Activated CD4-positive, alpha-beta memory T cell treated with anti-CD3 and anti-CD28 coated beads for 36 hours (primary cell): ENCODE measurements at regions not wholly inside any gene's neighbourhood (a gene's known extent, or its start where the extent isn't known, plus 50 kb on each side); places are given as distances from the start of the nearest gene placed in this dataset.
"Not testable (repeated sequence)": the region's sequence is repeated elsewhere in the genome, so short reads cannot be mapped to it uniquely, and the experiment has no call there.

Source experiments
- CTCF ChIA-PET: fragments of 350-600 bp; sonication (Branson Sonifier 250); formaldehyde crosslinking; loops from one replicate; lab custom pipeline; 2021; ENCODE audit warnings: antibody characterized with exemption, inconsistent platforms; lab: Charles Lee
- POLR2A ChIA-PET: fragments of 350-600 bp; sonication (Branson Sonifier 250); formaldehyde crosslinking; loops from one replicate; lab custom pipeline; 2021; ENCODE audit warnings: antibody characterized with exemption; lab: Charles Lee
- DNase-seq: peaks from one replicate; pipeline ENCODE4 v3.0.0-alpha.2; 2020
- H3K27ac Mint-ChIP-seq: one replicate; pipeline ENCODE4 v1.8.0; 2021; ENCODE audit warnings: mixed read lengths
- H3K27me3 Mint-ChIP-seq: one replicate; pipeline ENCODE4 v1.8.0; 2021; ENCODE audit warnings: mixed read lengths
- H3K36me3 Mint-ChIP-seq: one replicate; pipeline ENCODE4 v1.8.0; 2021; ENCODE audit warnings: mixed read lengths
- H3K4me1 Mint-ChIP-seq: one replicate; pipeline ENCODE4 v1.8.0; 2021; ENCODE audit warnings: low read depth, mixed read lengths
- H3K4me3 Mint-ChIP-seq: one replicate; pipeline ENCODE4 v1.8.0; 2021; ENCODE audit warnings: mild to moderate bottlenecking, mixed read lengths
- H3K9me3 Mint-ChIP-seq: one replicate; pipeline ENCODE4 v1.8.0; 2021; ENCODE audit warnings: mixed read lengths
- intact Hi-C: fragments of 100-400 bp; cut with micrococcal nuclease; formaldehyde crosslinking; loops from one replicate; pipeline ENCODE4 v1.15.1; 2023

GRCh38 chr7:26424319-26424718 is 132.7 kb downstream of the SNX10 start:
- intact Hi-C loops, result not testable (repeated sequence)

GRCh38 chr7:26425655-26426054 is 134.0 kb downstream of the SNX10 start:
- Mint-ChIP-seq H3K4me3 (no peak overlapping the region), H3K36me3 (no peaks in the 10 kb centered on the region), H3K9me3 (no peaks in the 10 kb centered on the region), H3K27ac (no peak overlapping the region), H3K27me3 (peaks cover 11% of the 10 kb centered on the region), H3K4me1 (no peaks in the 10 kb centered on the region)
- intact Hi-C loops, result no loop called here
- DNase-seq, result no peak
- POLR2A ChIA-PET, result no interaction called here
- CTCF ChIA-PET, result no interaction called here

More at GRCh38 chr7:26424319-26424718, 132.7 kb downstream of the SNX10 start:
- DNase-seq, H3K27me3 Mint-ChIP-seq, H3K4me3 Mint-ChIP-seq, H3K9me3 Mint-ChIP-seq, CTCF ChIA-PET, POLR2A ChIA-PET, H3K4me1 Mint-ChIP-seq, H3K27ac Mint-ChIP-seq, H3K36me3 Mint-ChIP-seq: not testable (repeated sequence)

GRCh38 chr7:26426096-26426495 is 134.4 kb downstream of the SNX10 start:
- Mint-ChIP-seq H3K4me3 (no peak overlapping the region), H3K27me3 (peaks cover 9% of the 10 kb centered on the region), H3K9me3 (no peaks in the 10 kb centered on the region), H3K27ac (no peak overlapping the region), H3K4me1 (no peaks in the 10 kb centered on the region), H3K36me3 (no peaks in the 10 kb centered on the region)
- DNase-seq, result no peak
- intact Hi-C loops, result no loop called here
- ChIA-PET CTCF (no interaction called here), POLR2A (no interaction called here)

GRCh38 chr7:26428571-26428970 is 136.9 kb downstream of the SNX10 start:
- no peak for DNase-seq
- POLR2A ChIA-PET, result no interaction called here
- Mint-ChIP-seq H3K9me3 (no peaks in the 10 kb centered on the region), H3K4me1 (no peaks in the 10 kb centered on the region), H3K36me3 (no peaks in the 10 kb centered on the region), H3K27ac (no peak overlapping the region), H3K27me3 (peaks cover 14% of the 10 kb centered on the region), H3K4me3 (no peak overlapping the region)
- CTCF ChIA-PET, result no interaction called here
- intact Hi-C loops, result no loop called here

GRCh38 chr7:26429168-26429567 is 137.5 kb downstream of the SNX10 start:
- no peaks in the 10 kb centered on the region for H3K9me3 Mint-ChIP-seq
- no peak overlapping the region for H3K27ac Mint-ChIP-seq
- H3K4me3 Mint-ChIP-seq, result no peak overlapping the region
- intact Hi-C loops, result no loop called here
- DNase-seq, result no peak
- peaks cover 18% of the 10 kb centered on the region for H3K27me3 Mint-ChIP-seq
- ChIA-PET CTCF (interaction anchor here (1.0 kb wide), 1 partner anchor 52 kb away, joined by 3 read pairs; no protein-coding TSS in a partner anchor), POLR2A (no interaction called here)
- H3K36me3 Mint-ChIP-seq, result no peaks in the 10 kb centered on the region
- H3K4me1 Mint-ChIP-seq, result no peaks in the 10 kb centered on the region

- intact Hi-C loops, result no loop called here
- Mint-ChIP-seq H3K27ac (no peak overlapping the region), H3K4me3 (no peak overlapping the region), H3K36me3 (no peaks in the 10 kb centered on the region), H3K27me3 (peaks cover 20% of the 10 kb centered on the region), H3K4me1 (no peaks in the 10 kb centered on the region), H3K9me3 (no peaks in the 10 kb centered on the region)
- DNase-seq, result no peak
- POLR2A ChIA-PET, result no interaction called here
- CTCF ChIA-PET, result no interaction called here
Observed at GRCh38 chr7:26434974-26435373, 143.3 kb downstream of the SNX10 start.

GRCh38 chr7:26437003-26437532 is 145.4 kb downstream of the SNX10 start:
- intact Hi-C loops, result no loop called here
- no peak overlapping the region for H3K4me3 Mint-ChIP-seq
- no peak overlapping the region for H3K27ac Mint-ChIP-seq
- no peak for DNase-seq
- CTCF ChIA-PET, result interaction anchor here (1.0 to 1.3 kb wide), 2 partner anchors 60 to 231 kb away, joined by 3 to 4 read pairs; no protein-coding TSS in a partner anchor
- no peaks in the 10 kb centered on the region for H3K36me3 Mint-ChIP-seq
- H3K9me3 Mint-ChIP-seq, result no peaks in the 10 kb centered on the region
- H3K27me3 Mint-ChIP-seq, result peaks cover 16% of the 10 kb centered on the region
- POLR2A ChIA-PET, result interaction anchor here (0.5 kb wide), 1 partner anchor 291 kb away, joined by 4 read pairs; no protein-coding TSS in a partner anchor
- no peaks in the 10 kb centered on the region for H3K4me1 Mint-ChIP-seq

- no peaks in the 10 kb centered on the region for H3K36me3 Mint-ChIP-seq
- H3K4me1 Mint-ChIP-seq, result no peaks in the 10 kb centered on the region
- no peaks in the 10 kb centered on the region for H3K9me3 Mint-ChIP-seq
- POLR2A ChIA-PET, result no interaction called here
- intact Hi-C loops, result no loop called here
- CTCF ChIA-PET, result interaction anchor here (1.0 to 1.3 kb wide), 2 partner anchors 61 to 230 kb away, joined by 3 to 4 read pairs; no protein-coding TSS in a partner anchor
- no peak overlapping the region for H3K27ac Mint-ChIP-seq
- H3K4me3 Mint-ChIP-seq, result no peak overlapping the region
- H3K27me3 Mint-ChIP-seq, result peaks cover 12% of the 10 kb centered on the region
- DNase-seq, result no peak
Observed at GRCh38 chr7:26438078-26438477, 146.4 kb downstream of the SNX10 start.

GRCh38 chr7:26439521-26440232 is 148.0 kb downstream of the SNX10 start:
- no peaks in the 10 kb centered on the region for H3K36me3 Mint-ChIP-seq
- H3K4me1 Mint-ChIP-seq, result no peaks in the 10 kb centered on the region

GRCh38 chr7:26440233-26441001 is 148.8 kb downstream of the SNX10 start:
- DNase-seq, result no peak
- Mint-ChIP-seq H3K9me3 (no peaks in the 10 kb centered on the region), H3K4me3 (no peak overlapping the region), H3K27me3 (peaks cover 6% of the 10 kb centered on the region), H3K36me3 (no peaks in the 10 kb centered on the region), H3K27ac (no peak overlapping the region), H3K4me1 (no peaks in the 10 kb centered on the region)
- CTCF ChIA-PET, result no interaction called here
- intact Hi-C loops, result no loop called here
- POLR2A ChIA-PET, result no interaction called here

More at GRCh38 chr7:26439521-26440232, 148.0 kb downstream of the SNX10 start:
- intact Hi-C loops, result no loop called here
- CTCF ChIA-PET, result no interaction called here
- Mint-ChIP-seq H3K9me3 (no peaks in the 10 kb centered on the region), H3K27ac (no peak overlapping the region), H3K4me3 (no peak overlapping the region), H3K27me3 (peaks cover 9% of the 10 kb centered on the region)
- POLR2A ChIA-PET, result no interaction called here
- DNase-seq, result no peak

GRCh38 chr7:26441002-26441521 is 149.4 kb downstream of the SNX10 start:
- CTCF ChIA-PET, result no interaction called here
- H3K4me3 Mint-ChIP-seq, result no peak overlapping the region
- intact Hi-C loops, result no loop called here

GRCh38 chr7:26441611-26442277 is 150.1 kb downstream of the SNX10 start:
- CTCF ChIA-PET, result no interaction called here

More at GRCh38 chr7:26441002-26441521, 149.4 kb downstream of the SNX10 start:
- POLR2A ChIA-PET, result no interaction called here
- Mint-ChIP-seq H3K4me1 (no peaks in the 10 kb centered on the region), H3K27me3 (peaks cover 6% of the 10 kb centered on the region), H3K9me3 (no peaks in the 10 kb centered on the region), H3K27ac (no peak overlapping the region), H3K36me3 (no peaks in the 10 kb centered on the region)
- no peak for DNase-seq

More at GRCh38 chr7:26441611-26442277, 150.1 kb downstream of the SNX10 start:
- Mint-ChIP-seq H3K9me3 (no peaks in the 10 kb centered on the region), H3K36me3 (no peaks in the 10 kb centered on the region), H3K27ac (no peak overlapping the region), H3K4me1 (no peaks in the 10 kb centered on the region), H3K27me3 (peaks cover 6% of the 10 kb centered on the region), H3K4me3 (no peak overlapping the region)
- POLR2A ChIA-PET, result no interaction called here
- intact Hi-C loops, result no loop called here
- DNase-seq, result no peak
